Fibroblast of gingiva (primary cell): ENCODE measurements at regions not wholly inside any gene's neighbourhood (a gene's known extent, or its start where the extent isn't known, plus 50 kb on each side); places are given as distances from the start of the nearest gene placed in this dataset.

ENCODE experiments used
- DNase-seq: peaks from one replicate; pipeline ENCODE4 v3.0.0-alpha.2; 2011; ENCODE audit warnings: low read depth

GRCh38 chr2:43171789-43172188 is 54.6 kb downstream of the ZFP36L2 start:
- peak; percentile 21 for DNase-seq

GRCh38 chr2:43170405-43171105 is 55.9 kb downstream of the ZFP36L2 start:
- no peak for DNase-seq

- DNase-seq = no peak
Measured at GRCh38 chr2:43169987-43170386, 56.4 kb downstream of the ZFP36L2 start.

- DNase-seq = no peak
Measured at GRCh38 chr2:43169099-43169945, 57.1 kb downstream of the ZFP36L2 start.

GRCh38 chr2:43168016-43168369 is 58.4 kb downstream of the ZFP36L2 start:
- DNase-seq = no peak

- no peak for DNase-seq
Measured at GRCh38 chr2:43165378-43166069, 60.9 kb downstream of the ZFP36L2 start.

GRCh38 chr2:43164686-43165085 is 61.7 kb downstream of the ZFP36L2 start:
- no peak for DNase-seq

GRCh38 chr2:43163584-43164270 is 62.7 kb downstream of the ZFP36L2 start:
- peak; percentile 17 for DNase-seq

- no peak for DNase-seq
Measured at GRCh38 chr2:43162511-43162776, 64.0 kb downstream of the ZFP36L2 start.

GRCh38 chr2:43161650-43162510 is 64.5 kb downstream of the ZFP36L2 start:
- no peak for DNase-seq

- no peak for DNase-seq
Measured at GRCh38 chr2:43160778-43161177, 65.6 kb downstream of the ZFP36L2 start.

- no peak for DNase-seq
Measured at GRCh38 chr2:43159797-43160196, 66.6 kb downstream of the ZFP36L2 start.

- peak; percentile 94 for DNase-seq
Measured at GRCh38 chr2:43158259-43158880, 68.0 kb downstream of the ZFP36L2 start.

- no peak for DNase-seq
Measured at GRCh38 chr2:43157506-43158246, 68.7 kb downstream of the ZFP36L2 start.

- DNase-seq = no peak
Measured at GRCh38 chr2:43155851-43156411, 70.5 kb downstream of the ZFP36L2 start.

GRCh38 chr2:43154685-43155084 is 71.7 kb downstream of the ZFP36L2 start:
- DNase-seq = no peak

- DNase-seq = no peak
Measured at GRCh38 chr2:43152741-43153647, 73.4 kb downstream of the ZFP36L2 start.

- DNase-seq = no peak
Measured at GRCh38 chr2:43152186-43152585, 74.2 kb downstream of the ZFP36L2 start.
